Keratinocyte (primary cell): ENCODE measurements at regions not wholly inside any gene's neighbourhood (a gene's known extent, or its start where the extent isn't known, plus 50 kb on each side); places are given as distances from the start of the nearest gene placed in this dataset.

Experiments used
- CTCF ChIP-seq, 3 experiments: IDR thresholded peaks in 1 of 3; conservative IDR thresholded peaks in 1 of 3; optimal IDR thresholded peaks in 1 of 3; 2 replicates in 2 of 3; 3 replicates in 1 of 3; pipeline versions ENCODE3 to v1.5.1; 2011; ENCODE audit warnings: low read length in 3 of 3, mild to moderate bottlenecking in 3 of 3, moderate library complexity in 2 of 3, control low read depth in 1 of 3, inconsistent platforms in 1 of 3; ENCODE audit not compliant: insufficient read depth in 2 of 3; ENCODE audit errors: extremely low read depth in 1 of 3
- EZH2 ChIP-seq: IDR thresholded peaks from one replicate; pipeline ENCODE4 v1.6.1; 2012; ENCODE audit warnings: inconsistent platforms, mild to moderate bottlenecking, low read length, moderate library complexity

GRCh38 chr12:91931111-91931510 is 214.5 kb downstream of the BTG1 start:
- TF ChIP-seq CTCF (optimal IDR thresholded peaks at IDR 0.05 in 1 of 3, IDR thresholded peaks at IDR 0.05 in 1 of 3, conservative IDR thresholded peaks at IDR 0.05 in 1 of 3; ENCODE audit: extremely low read depth in 1 of 3, insufficient read depth in 2 of 3, low read length in 3 of 3) (no peak), EZH2 (no peak)
